AG04449 (cell line): ENCODE measurements at regions not wholly inside any gene's neighbourhood (a gene's known extent, or its start where the extent isn't known, plus 50 kb on each side); places are given as distances from the start of the nearest gene placed in this dataset.
"Not testable (repeated sequence)": the region's sequence is repeated elsewhere in the genome, so short reads cannot be mapped to it uniquely, and the experiment has no call there.

Experiments used
- CTCF ChIA-PET: fragments of 350-600 bp; formaldehyde crosslinking; extraction: SDS; loops from one replicate; lab custom pipeline; 2021; ENCODE audit warnings: antibody characterized with exemption; lab: Yijun Ruan, JAX
- POLR2A ChIA-PET: fragments of 400-600, 350-600 bp; formaldehyde crosslinking; extraction: SDS; loops from one replicate; lab custom pipeline; 2020; ENCODE audit warnings: antibody characterized with exemption, inconsistent platforms; lab: Yijun Ruan, JAX
- DNase-seq: peaks from one replicate; pipeline ENCODE4 v3.0.0-alpha.2; 2010; ENCODE audit warnings: low read depth, low spot score
- H3K4me3 ChIP-seq: 2 replicates; pipeline ENCODE4 v1.5.1; 2011; ENCODE audit warnings: low read depth, mild to moderate bottlenecking, control low read depth, low read length
- TF ChIP-seq, protein P1 (sequence below): IDR thresholded peaks from one replicate; pipeline ENCODE4 v1.5.1; 2011; ENCODE audit warnings: mild to moderate bottlenecking, moderate library complexity, low read length, control low read depth, inconsistent platforms; ENCODE audit not compliant: insufficient read depth; ENCODE audit errors: missing control alignments

DNA sequence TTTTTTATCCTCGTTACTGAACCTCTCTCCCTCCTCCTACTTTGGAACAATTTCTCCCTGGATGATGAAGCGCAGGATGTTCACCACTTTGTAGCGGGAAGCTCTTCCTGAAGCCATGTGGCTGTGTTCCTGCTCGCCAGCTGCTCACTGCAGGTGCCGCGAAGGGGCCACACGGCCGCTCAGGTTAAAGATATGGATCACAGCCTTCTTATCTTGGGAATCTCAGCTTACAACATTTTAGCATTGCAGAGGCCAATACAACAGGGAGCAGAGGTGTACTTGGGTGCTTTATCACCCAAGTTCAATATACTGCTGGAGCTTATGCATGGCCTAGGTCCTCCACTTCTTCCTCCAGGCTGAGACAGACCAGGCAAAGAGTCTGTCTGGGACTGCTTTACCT is 201.2 kb upstream of the G2E3 start:
- no peak overlapping the region for H3K4me3 ChIP-seq
- TF ChIP-seq, protein P1, sequence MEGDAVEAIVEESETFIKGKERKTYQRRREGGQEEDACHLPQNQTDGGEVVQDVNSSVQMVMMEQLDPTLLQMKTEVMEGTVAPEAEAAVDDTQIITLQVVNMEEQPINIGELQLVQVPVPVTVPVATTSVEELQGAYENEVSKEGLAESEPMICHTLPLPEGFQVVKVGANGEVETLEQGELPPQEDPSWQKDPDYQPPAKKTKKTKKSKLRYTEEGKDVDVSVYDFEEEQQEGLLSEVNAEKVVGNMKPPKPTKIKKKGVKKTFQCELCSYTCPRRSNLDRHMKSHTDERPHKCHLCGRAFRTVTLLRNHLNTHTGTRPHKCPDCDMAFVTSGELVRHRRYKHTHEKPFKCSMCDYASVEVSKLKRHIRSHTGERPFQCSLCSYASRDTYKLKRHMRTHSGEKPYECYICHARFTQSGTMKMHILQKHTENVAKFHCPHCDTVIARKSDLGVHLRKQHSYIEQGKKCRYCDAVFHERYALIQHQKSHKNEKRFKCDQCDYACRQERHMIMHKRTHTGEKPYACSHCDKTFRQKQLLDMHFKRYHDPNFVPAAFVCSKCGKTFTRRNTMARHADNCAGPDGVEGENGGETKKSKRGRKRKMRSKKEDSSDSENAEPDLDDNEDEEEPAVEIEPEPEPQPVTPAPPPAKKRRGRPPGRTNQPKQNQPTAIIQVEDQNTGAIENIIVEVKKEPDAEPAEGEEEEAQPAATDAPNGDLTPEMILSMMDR, result no peak
- no peak for DNase-seq
- ChIA-PET CTCF (interaction anchor here (0.8 to 1.1 kb wide), 2 partner anchors 17 to 19 kb away, joined by 3 to 5 read pairs; no protein-coding TSS in a partner anchor), POLR2A (no interaction called here)

GRCh38 chr14:30362369-30363218 is 196.4 kb upstream of the G2E3 start:
- ChIA-PET POLR2A (no interaction called here), CTCF (no interaction called here)
- TF ChIP-seq, protein P1, result no peak

GRCh38 chr14:30363219-30363880 is 195.6 kb upstream of the G2E3 start:
- not testable (repeated sequence) for H3K4me3 ChIP-seq, DNase-seq

More at GRCh38 chr14:30362369-30363218, 196.4 kb upstream of the G2E3 start:
- no peak for DNase-seq
- H3K4me3 ChIP-seq, result no peak overlapping the region

GRCh38 chr14:30369502-30370180 is 189.3 kb upstream of the G2E3 start:
- H3K4me3 ChIP-seq, result no peak overlapping the region
- ChIA-PET POLR2A (no interaction called here), CTCF (no interaction called here)
- TF ChIP-seq, protein P1, result no peak
- DNase-seq, result no peak

More at GRCh38 chr14:30363219-30363880, 195.6 kb upstream of the G2E3 start:
- CTCF ChIA-PET, POLR2A ChIA-PET: not testable (repeated sequence)

DNA sequence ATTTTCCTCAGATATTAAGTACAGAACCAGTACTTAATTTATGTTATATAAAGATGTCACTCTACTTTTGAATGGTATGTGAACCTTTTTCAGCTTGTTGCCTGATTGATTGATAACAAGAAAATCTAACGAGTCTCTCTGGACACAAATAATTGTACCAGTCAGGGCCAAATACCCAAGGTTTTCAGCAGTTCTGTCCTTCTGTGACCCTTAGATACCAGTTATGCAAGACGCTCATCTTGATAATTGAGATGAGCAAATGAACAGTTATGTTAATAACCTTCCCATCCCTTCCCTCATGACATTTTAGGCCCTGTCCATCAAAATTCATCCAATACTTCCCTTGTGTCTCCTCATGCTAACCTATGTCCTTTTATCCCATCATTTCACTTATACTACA is 185.9 kb upstream of the G2E3 start:
- TF ChIP-seq, protein P1, result no peak
- no peak for DNase-seq
- CTCF ChIA-PET, result interaction anchor here (1.5 to 2.7 kb wide), 4 partner anchors 10 to 148 kb away, joined by 4 to 14 read pairs (median 6); no protein-coding TSS in a partner anchor
- no peak overlapping the region for H3K4me3 ChIP-seq
- POLR2A ChIA-PET, result no interaction called here

- no peak overlapping the region for H3K4me3 ChIP-seq
- TF ChIP-seq, protein P1, result no peak
- CTCF ChIA-PET, result interaction anchor here (1.4 to 2.7 kb wide), 5 partner anchors 10 to 236 kb away, joined by 3 to 14 read pairs (median 5); no protein-coding TSS in a partner anchor
- POLR2A ChIA-PET, result no interaction called here
- DNase-seq, result no peak
Measured at GRCh38 chr14:30373526-30373925, 185.4 kb upstream of the G2E3 start.
